H9 (cell line): ENCODE measurements at regions not wholly inside any gene's neighbourhood (a gene's known extent, or its start where the extent isn't known, plus 50 kb on each side); places are given as distances from the start of the nearest gene placed in this dataset.
A peak's percentile ranks its signal among the peaks of the same experiment; 100 is the strongest.

Source experiments
- DNase-seq: peaks from one replicate; pipeline ENCODE4 v3.0.0-alpha.2; 2017
- H2AFZ ChIP-seq: one replicate; pipeline ENCODE4 v1.6.1; 2013; ENCODE audit warnings: mild to moderate bottlenecking, low read length, control low read depth, moderate library complexity
- H2AK5ac ChIP-seq: 2 replicates; pipeline ENCODE4 v1.6.1; 2013; ENCODE audit warnings: low read length, control low read depth, mixed read lengths; ENCODE audit not compliant: insufficient read length
- H2BK120ac ChIP-seq: one replicate; pipeline ENCODE4 v1.6.1; 2013; ENCODE audit warnings: low read depth, mild to moderate bottlenecking, low read length, control low read depth, inconsistent platforms; ENCODE audit not compliant: poor library complexity, severe bottlenecking
- H2BK12ac ChIP-seq: 2 replicates; pipeline ENCODE4 v1.6.1; 2013; ENCODE audit warnings: low read length, control low read depth, mixed read lengths, low read depth; ENCODE audit not compliant: insufficient read length
- H2BK15ac ChIP-seq: 2 replicates; pipeline ENCODE4 v1.6.1; 2013; ENCODE audit warnings: low read depth, low read length, control low read depth
- H2BK20ac ChIP-seq: one replicate; pipeline ENCODE4 v1.6.1; 2013; ENCODE audit warnings: low read depth, mild to moderate bottlenecking, low read length, control low read depth, inconsistent platforms; ENCODE audit not compliant: poor library complexity, severe bottlenecking
- H2BK5ac ChIP-seq: 2 replicates; pipeline ENCODE4 v1.6.1; 2013; ENCODE audit warnings: low read length, control low read depth, mixed read lengths; ENCODE audit not compliant: insufficient read length
- H3K14ac ChIP-seq: 2 replicates; pipeline ENCODE4 v1.6.1; 2013; ENCODE audit warnings: low read length, control low read depth; ENCODE audit not compliant: insufficient read depth
- H3K18ac ChIP-seq: 2 replicates; pipeline ENCODE4 v1.6.1; 2013; ENCODE audit warnings: low read depth, mild to moderate bottlenecking, mixed read lengths, low read length, control low read depth; ENCODE audit not compliant: insufficient read length
- H3K23ac ChIP-seq: 2 replicates; pipeline ENCODE4 v1.6.1; 2013; ENCODE audit warnings: low read length, control low read depth, mixed read lengths, low read depth; ENCODE audit not compliant: insufficient read length
- H3K23me2 ChIP-seq: 2 replicates; pipeline ENCODE4 v1.6.1; 2013; ENCODE audit warnings: low read depth, mild to moderate bottlenecking, mixed read lengths, low read length, control low read depth; ENCODE audit not compliant: insufficient read length, poor library complexity, severe bottlenecking
- H3K27ac ChIP-seq: 2 replicates; pipeline ENCODE4 v1.5.1; 2013; ENCODE audit warnings: low read length, control low read depth, mixed read lengths, low read depth; ENCODE audit not compliant: insufficient read length
- H3K27me3 ChIP-seq: 2 replicates; pipeline ENCODE4 v1.6.1; 2013; ENCODE audit warnings: low read length, control low read depth, inconsistent platforms; ENCODE audit not compliant: insufficient read depth
- H3K4ac ChIP-seq: 2 replicates; pipeline ENCODE4 v1.6.1; 2013; ENCODE audit warnings: low read depth, mild to moderate bottlenecking, control low read depth, inconsistent platforms, low read length, moderate library complexity
- H3K4me1 ChIP-seq: 2 replicates; pipeline ENCODE4 v1.6.1; 2013; ENCODE audit warnings: low read length, control low read depth, inconsistent platforms; ENCODE audit not compliant: insufficient read depth
- H3K4me2 ChIP-seq: 2 replicates; pipeline ENCODE4 v1.6.1; 2013; ENCODE audit warnings: low read length, control low read depth, mixed read lengths; ENCODE audit not compliant: insufficient read length, insufficient read depth
- H3K56ac ChIP-seq: 2 replicates; pipeline ENCODE4 v1.6.1; 2013; ENCODE audit warnings: low read depth, mild to moderate bottlenecking, mixed read lengths, low read length, control low read depth; ENCODE audit not compliant: insufficient read length
- H3K79me1 ChIP-seq: 2 replicates; pipeline ENCODE4 v1.6.1; 2013; ENCODE audit warnings: low read depth, mild to moderate bottlenecking, moderate library complexity, low read length, control low read depth, inconsistent platforms; ENCODE audit not compliant: insufficient read depth, poor library complexity, severe bottlenecking
- H3K79me2 ChIP-seq: 2 replicates; pipeline ENCODE4 v1.6.1; 2013; ENCODE audit warnings: low read length, control low read depth, inconsistent platforms; ENCODE audit not compliant: insufficient read depth
- H3K9ac ChIP-seq: 2 replicates; pipeline ENCODE4 v1.6.1; 2013; ENCODE audit warnings: low read length, control low read depth, mixed read lengths; ENCODE audit not compliant: insufficient read length; ENCODE audit errors: extremely low read depth
- H3K9me3 ChIP-seq: one replicate; pipeline ENCODE4 v1.6.1; 2013; ENCODE audit warnings: low read depth, low read length, inconsistent platforms; ENCODE audit not compliant: control insufficient read depth
- H3T11ph ChIP-seq: one replicate; pipeline ENCODE4 v1.6.1; 2013; ENCODE audit warnings: mild to moderate bottlenecking, low read length, control low read depth, inconsistent platforms
- H4K20me1 ChIP-seq: one replicate; pipeline ENCODE4 v1.6.1; 2013; ENCODE audit not compliant: control insufficient read depth, insufficient read length, insufficient read depth
- H4K5ac ChIP-seq: 2 replicates; pipeline ENCODE4 v1.6.1; 2013; ENCODE audit warnings: low read depth, mild to moderate bottlenecking, mixed read lengths, low read length, control low read depth; ENCODE audit not compliant: insufficient read length
- H4K8ac ChIP-seq: replicated peaks from 2 replicates; pipeline ENCODE4 v1.6.1; 2013; ENCODE audit warnings: low read length, control low read depth, mixed read lengths, low read depth; ENCODE audit not compliant: insufficient read length
- H4K91ac ChIP-seq: 2 replicates; pipeline ENCODE4 v1.6.1; 2013; ENCODE audit warnings: low read depth, mild to moderate bottlenecking, moderate library complexity, mixed read lengths, low read length, control low read depth; ENCODE audit not compliant: insufficient read length
- H3K27ac Mint-ChIP-seq, 3 experiments: 2 replicates in 2 of 3; 3 replicates in 1 of 3; pipeline ENCODE4 v1.8.0; 2020 to 2021; ENCODE audit warnings: mixed read lengths in 3 of 3, mild to moderate bottlenecking in 1 of 3, moderate library complexity in 1 of 3
- H3K27me3 Mint-ChIP-seq: 2 replicates; pipeline ENCODE4 v1.8.0; 2021; ENCODE audit warnings: low read depth, mild to moderate bottlenecking, moderate library complexity, mixed read lengths
- H3K36me3 Mint-ChIP-seq, 3 experiments: 2 replicates in 2 of 3; 3 replicates in 1 of 3; pipeline ENCODE4 v1.8.0; 2020 to 2021; ENCODE audit warnings: low read depth in 3 of 3, mixed read lengths in 3 of 3; ENCODE audit not compliant: insufficient read depth in 1 of 3
- H3K4me1 Mint-ChIP-seq, 2 experiments: 2 replicates each; pipeline ENCODE4 v1.8.0; 2020; ENCODE audit warnings: mixed read lengths in 2 of 2
- H3K4me3 Mint-ChIP-seq, 2 experiments: 2 replicates in 1 of 2; 3 replicates in 1 of 2; pipeline ENCODE4 v1.8.0; 2020 to 2021; ENCODE audit warnings: mild to moderate bottlenecking in 2 of 2, mixed read lengths in 2 of 2, moderate library complexity in 1 of 2
- H3K9me3 Mint-ChIP-seq, 2 experiments: 2 replicates in 1 of 2; 3 replicates in 1 of 2; pipeline ENCODE4 v1.8.0; 2020; ENCODE audit warnings: mild to moderate bottlenecking in 2 of 2, mixed read lengths in 2 of 2, moderate library complexity in 1 of 2
- CTCF ChIP-seq: fragments of 200-600 bp; sonication (generic); conservative IDR thresholded peaks from 3 replicates; pipeline ENCODE4 v1.8.0; 2021; ENCODE audit warnings: antibody characterized with exemption, mild to moderate bottlenecking
- WGBS: extraction: QIAGEN DNeasy Blood & Tissue Kit; methylation state at CpG from one replicate; pipeline ENCODE4 v1.1.7; 2013; ENCODE audit warnings: missing lambda C conversion rate, low lambda C conversion rate, mixed read lengths; ENCODE audit not compliant: insufficient read length; ENCODE audit errors: extremely low coverage; 5-methylcytosine and 5-hydroxymethylcytosine counted together

- no peak overlapping the region for H4K8ac ChIP-seq
- no peak overlapping the region for H3K14ac ChIP-seq
- TF ChIP-seq CTCF = no peak
- H2BK120ac ChIP-seq = no peak overlapping the region
- H3T11ph ChIP-seq = no peak overlapping the region
- H4K91ac ChIP-seq = no peak overlapping the region
- WGBS = no CpG with 5 or more reads among the region's 15 CpGs
- no peak overlapping the region for H2AFZ ChIP-seq
- peaks cover 14% of the 10 kb centered on the region in 2 experiments for H3K4me1 Mint-ChIP-seq
- H3K27ac Mint-ChIP-seq = peak overlapping the region in 1 of 3 experiments; percentile 35; a peak in 1 of 7 replicates
- peaks cover 4% of the 10 kb centered on the region; the same call in 1 of the 2 replicates for H3K4me1 ChIP-seq
- H3K4ac ChIP-seq = no peak overlapping the region
- H3K27ac ChIP-seq = no peak overlapping the region
- H4K5ac ChIP-seq = no peak overlapping the region
- no peak overlapping the region for H2BK20ac ChIP-seq
- no peak overlapping the region for H2BK15ac ChIP-seq
- H3K36me3 Mint-ChIP-seq = no peaks in the 10 kb centered on the region
- H3K79me2 ChIP-seq = no peaks in the 10 kb centered on the region
- no peaks in the 10 kb centered on the region for H3K9me3 ChIP-seq
- H3K9me3 Mint-ChIP-seq = no peaks in the 10 kb centered on the region; a peak in 1 of 5 replicates
- H2AK5ac ChIP-seq = no peak overlapping the region
- no peak overlapping the region for H2BK5ac ChIP-seq
- no peak overlapping the region; a peak in 1 of 5 replicates for H3K4me3 Mint-ChIP-seq
- H3K27me3 ChIP-seq = no peaks in the 10 kb centered on the region
- no peak overlapping the region for H3K4me2 ChIP-seq
- H3K27me3 Mint-ChIP-seq = peaks cover 3% of the 10 kb centered on the region; the same call in 1 of the 2 replicates
- no peak for DNase-seq
- H2BK12ac ChIP-seq = no peak overlapping the region
- H4K20me1 ChIP-seq = no peaks in the 10 kb centered on the region
- no peak overlapping the region for H3K56ac ChIP-seq
- H3K23me2 ChIP-seq = no peaks in the 10 kb centered on the region
- no peak overlapping the region for H3K9ac ChIP-seq
- no peak overlapping the region for H3K23ac ChIP-seq
- no peaks in the 10 kb centered on the region for H3K79me1 ChIP-seq
- H3K18ac ChIP-seq = no peak overlapping the region
Measured at GRCh38 chr22:48783821-48784266, 1043.8 kb downstream of the BRD1 start.
